Activated T-helper 1 cell treated with anti-CD3 and anti-CD28 coated beads, Interleukin-12 subunit alpha, Interleukin-12 subunit beta, Interleukin-2, Interleukin-4 antibody, amounts not matched to agents 30 ng/mL and 10 ng/mL and 1 ng/mL, durations not matched to agents 14 hours and 24 hours and 36 hours (primary cell): ENCODE measurements at regions not wholly inside any gene's neighbourhood (a gene's known extent, or its start where the extent isn't known, plus 50 kb on each side); places are given as distances from the start of the nearest gene placed in this dataset.
"Not testable (repeated sequence)": the region's sequence is repeated elsewhere in the genome, so short reads cannot be mapped to it uniquely, and the experiment has no call there.

ENCODE experiments used
- DNase-seq: peaks from one replicate; pipeline ENCODE4 v3.0.0; 2021; ENCODE audit warnings: low spot score
- H3K27ac Mint-ChIP-seq: one replicate; pipeline ENCODE4 v1.8.0; 2021; ENCODE audit warnings: mild to moderate bottlenecking, mixed read lengths
- H3K27me3 Mint-ChIP-seq: one replicate; pipeline ENCODE4 v1.8.0; 2022; ENCODE audit warnings: mild to moderate bottlenecking, moderate library complexity, mixed read lengths; ENCODE audit not compliant: insufficient read depth
- H3K36me3 Mint-ChIP-seq: one replicate; pipeline ENCODE4 v1.8.0; 2021; ENCODE audit warnings: low read depth, mixed read lengths
- H3K4me1 Mint-ChIP-seq: one replicate; pipeline ENCODE4 v1.8.0; 2021; ENCODE audit warnings: low read depth, mixed read lengths
- H3K4me3 Mint-ChIP-seq: one replicate; pipeline ENCODE4 v1.8.0; 2021; ENCODE audit warnings: mild to moderate bottlenecking, moderate library complexity, mixed read lengths
- H3K9me3 Mint-ChIP-seq: one replicate; pipeline ENCODE4 v1.8.0; 2021; ENCODE audit warnings: mixed read lengths
- intact Hi-C: fragments of 100-400 bp; cut with micrococcal nuclease; formaldehyde crosslinking; loops from one replicate; pipeline ENCODE4 v1.15.1; 2024

- intact Hi-C loops: no loop called here
- H3K36me3 Mint-ChIP-seq: no peaks in the 10 kb centered on the region
Observed at GRCh38 chr12:46901464-46902205, 75.8 kb upstream of the SLC38A4 start.

GRCh38 chr12:46903058-46903457, 77.3 kb upstream of the SLC38A4 start:
- Mint-ChIP-seq H3K27ac (no peak overlapping the region), H3K4me1 (peaks cover 2% of the 10 kb centered on the region), H3K9me3 (no peaks in the 10 kb centered on the region), H3K4me3 (no peak overlapping the region), H3K27me3 (no peaks in the 10 kb centered on the region), H3K36me3 (no peaks in the 10 kb centered on the region)
- intact Hi-C loops: no loop called here
- no peak for DNase-seq

More at GRCh38 chr12:46901464-46902205, 75.8 kb upstream of the SLC38A4 start:
- H3K4me1 Mint-ChIP-seq: peaks cover 5% of the 10 kb centered on the region
- no peak overlapping the region for H3K27ac Mint-ChIP-seq
- peaks cover 5% of the 10 kb centered on the region for H3K9me3 Mint-ChIP-seq
- H3K27me3 Mint-ChIP-seq: no peaks in the 10 kb centered on the region
- no peak for DNase-seq
- H3K4me3 Mint-ChIP-seq: no peak overlapping the region

GRCh38 chr12:46904406-46905238, 78.8 kb upstream of the SLC38A4 start:
- no peaks in the 10 kb centered on the region for H3K36me3 Mint-ChIP-seq
- intact Hi-C loops: no loop called here
- no peaks in the 10 kb centered on the region for H3K27me3 Mint-ChIP-seq
- H3K27ac Mint-ChIP-seq: no peak overlapping the region
- no peak overlapping the region for H3K4me3 Mint-ChIP-seq
- H3K9me3 Mint-ChIP-seq: peaks cover under 1% of the 10 kb centered on the region
- no peaks in the 10 kb centered on the region for H3K4me1 Mint-ChIP-seq
- no peak for DNase-seq

- DNase-seq, H3K9me3 Mint-ChIP-seq, H3K4me3 Mint-ChIP-seq, H3K4me1 Mint-ChIP-seq, H3K27me3 Mint-ChIP-seq, H3K27ac Mint-ChIP-seq, H3K36me3 Mint-ChIP-seq, intact Hi-C loops: not testable (repeated sequence)
Observed at GRCh38 chr12:46905239-46905627, 79.4 kb upstream of the SLC38A4 start.

- intact Hi-C loops: no loop called here
- Mint-ChIP-seq H3K36me3 (no peaks in the 10 kb centered on the region), H3K4me1 (no peaks in the 10 kb centered on the region), H3K27ac (no peak overlapping the region), H3K4me3 (no peak overlapping the region), H3K9me3 (peaks cover 14% of the 10 kb centered on the region), H3K27me3 (peaks cover 5% of the 10 kb centered on the region)
- no peak for DNase-seq
Observed at GRCh38 chr12:46907791-46908190, 82.0 kb upstream of the SLC38A4 start.

GRCh38 chr12:46908236-46908935, 82.6 kb upstream of the SLC38A4 start:
- intact Hi-C loops: no loop called here

GRCh38 chr12:46908936-46909635, 83.3 kb upstream of the SLC38A4 start:
- H3K4me1 Mint-ChIP-seq: no peaks in the 10 kb centered on the region
- no peak overlapping the region for H3K4me3 Mint-ChIP-seq
- intact Hi-C loops: no loop called here
- no peak overlapping the region for H3K27ac Mint-ChIP-seq
- H3K27me3 Mint-ChIP-seq: peaks cover 10% of the 10 kb centered on the region
- peaks cover 14% of the 10 kb centered on the region for H3K9me3 Mint-ChIP-seq
- DNase-seq: no peak
- H3K36me3 Mint-ChIP-seq: no peaks in the 10 kb centered on the region

More at GRCh38 chr12:46908236-46908935, 82.6 kb upstream of the SLC38A4 start:
- Mint-ChIP-seq H3K36me3 (no peaks in the 10 kb centered on the region), H3K27me3 (peaks cover 5% of the 10 kb centered on the region), H3K4me1 (no peaks in the 10 kb centered on the region), H3K27ac (no peak overlapping the region), H3K4me3 (no peak overlapping the region), H3K9me3 (peaks cover 14% of the 10 kb centered on the region)
- DNase-seq: no peak

- no peak overlapping the region for H3K27ac Mint-ChIP-seq
- H3K27me3 Mint-ChIP-seq: peaks cover 10% of the 10 kb centered on the region
- DNase-seq: no peak
- peaks cover 14% of the 10 kb centered on the region for H3K9me3 Mint-ChIP-seq
- H3K4me1 Mint-ChIP-seq: no peaks in the 10 kb centered on the region
- intact Hi-C loops: no loop called here
- H3K4me3 Mint-ChIP-seq: no peak overlapping the region
- H3K36me3 Mint-ChIP-seq: no peaks in the 10 kb centered on the region
Observed at GRCh38 chr12:46910830-46911229, 85.0 kb upstream of the SLC38A4 start.

GRCh38 chr12:46914336-46914735, 88.5 kb upstream of the SLC38A4 start:
- no peak for DNase-seq
- no peaks in the 10 kb centered on the region for H3K36me3 Mint-ChIP-seq
- no peaks in the 10 kb centered on the region for H3K4me1 Mint-ChIP-seq
- H3K9me3 Mint-ChIP-seq: peaks cover 14% of the 10 kb centered on the region
- intact Hi-C loops: no loop called here
- peaks cover 14% of the 10 kb centered on the region for H3K27me3 Mint-ChIP-seq
- no peak overlapping the region for H3K4me3 Mint-ChIP-seq
- no peak overlapping the region for H3K27ac Mint-ChIP-seq

- no peak for DNase-seq
- Mint-ChIP-seq H3K4me1 (no peaks in the 10 kb centered on the region), H3K27ac (no peak overlapping the region), H3K4me3 (no peak overlapping the region), H3K9me3 (peaks cover 9% of the 10 kb centered on the region), H3K27me3 (peaks cover 10% of the 10 kb centered on the region), H3K36me3 (no peaks in the 10 kb centered on the region)
- intact Hi-C loops: no loop called here
Observed at GRCh38 chr12:46915082-46915481, 89.3 kb upstream of the SLC38A4 start.

GRCh38 chr12:46915836-46916235, 90.0 kb upstream of the SLC38A4 start:
- H3K27ac Mint-ChIP-seq: no peak overlapping the region
- peaks cover 10% of the 10 kb centered on the region for H3K27me3 Mint-ChIP-seq
- H3K4me1 Mint-ChIP-seq: no peaks in the 10 kb centered on the region
- intact Hi-C loops: no loop called here
- DNase-seq: no peak
- peaks cover 6% of the 10 kb centered on the region for H3K9me3 Mint-ChIP-seq
- no peaks in the 10 kb centered on the region for H3K36me3 Mint-ChIP-seq
- H3K4me3 Mint-ChIP-seq: no peak overlapping the region

- Mint-ChIP-seq H3K4me3 (no peak overlapping the region), H3K27ac (no peak overlapping the region), H3K27me3 (peaks cover 10% of the 10 kb centered on the region), H3K9me3 (peaks cover 4% of the 10 kb centered on the region), H3K36me3 (no peaks in the 10 kb centered on the region), H3K4me1 (no peaks in the 10 kb centered on the region)
- intact Hi-C loops: no loop called here
- no peak for DNase-seq
Observed at GRCh38 chr12:46916796-46917419, 91.1 kb upstream of the SLC38A4 start.
